ENCODE measurements at regions not wholly inside any gene's neighbourhood (a gene's known extent, or its start where the extent isn't known, plus 50 kb on each side); places are given as distances from the start of the nearest gene placed in this dataset.
"Not testable (repeated sequence)": the region's sequence is repeated elsewhere in the genome, so short reads cannot be mapped to it uniquely, and the experiment has no call there.

- no peak for DNase-seq
Measured at GRCh38 chr12:22812531-22812930, 187.6 kb downstream of the ETNK1 start.

GRCh38 chr12:22821985-22822384, 197.0 kb downstream of the ETNK1 start:
- DNase-seq: peak; percentile 70

- no peak for DNase-seq
Measured at GRCh38 chr12:22826026-22826425, 201.1 kb downstream of the ETNK1 start.

- not testable (repeated sequence) for DNase-seq
Measured at GRCh38 chr12:22826446-22826981, 201.5 kb downstream of the ETNK1 start.

- no peak for DNase-seq
Measured at GRCh38 chr12:22828066-22828465, 203.1 kb downstream of the ETNK1 start.

GRCh38 chr12:22835431-22835830, 210.5 kb downstream of the ETNK1 start:
- DNase-seq: no peak

GRCh38 chr12:22850185-22850584, 225.2 kb downstream of the ETNK1 start:
- no peak for DNase-seq

- DNase-seq: no peak
Measured at GRCh38 chr12:22851532-22851931, 226.6 kb downstream of the ETNK1 start.

- no peak for DNase-seq
Measured at GRCh38 chr12:22855456-22855855, 230.5 kb downstream of the ETNK1 start.

- peak; percentile 32 for DNase-seq
Measured at GRCh38 chr12:22856178-22856577, 231.2 kb downstream of the ETNK1 start.

- peak; percentile 26 for DNase-seq
Measured at GRCh38 chr12:22858849-22859570, 234.0 kb downstream of the ETNK1 start.

- no peak for DNase-seq
Measured at GRCh38 chr12:22860926-22861325, 236.0 kb downstream of the ETNK1 start.

- no peak for DNase-seq
Measured at GRCh38 chr12:22865822-22866221, 240.9 kb downstream of the ETNK1 start.

- DNase-seq: no peak
Measured at GRCh38 chr12:22866406-22866805, 241.4 kb downstream of the ETNK1 start.

- no peak for DNase-seq
Measured at GRCh38 chr12:22874151-22874550, 249.2 kb downstream of the ETNK1 start.

- no peak for DNase-seq
Measured at GRCh38 chr12:22876262-22876661, 251.3 kb downstream of the ETNK1 start.

GRCh38 chr12:22879203-22879602, 254.2 kb downstream of the ETNK1 start:
- no peak for DNase-seq

- DNase-seq: no peak
Measured at GRCh38 chr12:22880331-22880730, 255.4 kb downstream of the ETNK1 start.

GRCh38 chr12:22880807-22881206, 255.8 kb downstream of the ETNK1 start:
- no peak for DNase-seq

- no peak for DNase-seq
Measured at GRCh38 chr12:22881878-22882385, 257.0 kb downstream of the ETNK1 start.

GRCh38 chr12:22882559-22882958, 257.6 kb downstream of the ETNK1 start:
- no peak for DNase-seq

GRCh38 chr12:22893878-22894277, 268.9 kb downstream of the ETNK1 start:
- no peak for DNase-seq

- no peak for DNase-seq
Measured at GRCh38 chr12:22899184-22899583, 274.2 kb downstream of the ETNK1 start.

GRCh38 chr12:22900401-22900800, 275.4 kb downstream of the ETNK1 start:
- DNase-seq: no peak

GRCh38 chr12:22904485-22904884, 279.5 kb downstream of the ETNK1 start:
- DNase-seq: no peak
